ENCODE measurements at regions not wholly inside any gene's neighbourhood (a gene's known extent, or its start where the extent isn't known, plus 50 kb on each side); places are given as distances from the start of the nearest gene placed in this dataset.

DNA sequence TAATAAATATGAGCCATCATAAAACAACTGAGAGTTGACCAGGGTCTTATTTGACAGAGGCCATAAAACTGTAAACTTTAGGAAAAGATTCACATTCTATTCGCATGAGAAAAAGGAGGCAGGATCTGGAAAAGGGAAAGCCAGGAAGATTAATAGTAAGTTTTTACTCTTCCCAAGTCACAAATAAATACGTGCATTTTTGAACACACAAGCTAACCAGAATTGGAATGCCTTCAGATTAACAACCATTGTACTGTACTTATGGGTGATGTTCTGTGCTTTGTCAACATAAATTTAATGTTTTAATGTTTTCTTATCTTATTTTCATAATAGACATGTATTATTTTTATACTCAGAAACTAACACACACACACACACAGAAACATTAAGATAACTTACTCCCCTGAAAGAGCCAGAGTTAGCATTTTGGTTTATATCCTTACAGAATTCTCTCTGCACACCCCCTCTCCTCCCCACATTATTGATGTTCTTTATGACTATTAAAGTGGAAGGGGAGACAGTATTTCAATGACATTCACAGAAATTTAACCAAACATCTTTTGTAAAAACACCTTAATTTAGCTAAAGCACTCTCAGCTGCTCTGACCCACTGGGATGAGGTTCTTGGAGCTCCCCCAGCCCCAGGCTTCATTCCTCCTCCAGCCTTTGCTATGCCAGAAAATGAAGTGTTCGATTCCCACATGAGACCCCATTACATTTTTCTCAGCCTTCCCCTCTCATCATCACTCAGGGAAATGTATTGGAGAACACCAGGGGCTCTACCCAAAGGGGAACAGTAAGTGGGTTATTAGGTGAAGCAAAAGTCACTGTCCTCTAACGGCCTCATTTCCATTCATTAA lies 155.5 kb downstream of the ESM1 start:
- H3K36me3 ChIP-seq (ENCODE audit: insufficient read depth, low read length): no peaks in the 10 kb centered on the region
- no peaks in the 10 kb centered on the region for H3K9me2 ChIP-seq (ENCODE audit: insufficient read depth, low read length)
- H3K79me2 ChIP-seq (ENCODE audit: insufficient read depth, low read depth, low read length): no peaks in the 10 kb centered on the region
- no TSS peak for BruUV-seq (replicated peaks)
- no peak overlapping the region for H3K4me2 ChIP-seq (ENCODE audit: low read length)
- no peaks in the 10 kb centered on the region for H3K4me1 ChIP-seq (ENCODE audit: insufficient read depth, low read length, poor library complexity, severe bottlenecking)
- no peak overlapping the region for H3K27ac ChIP-seq (ENCODE audit: low read depth, low read length, poor library complexity, severe bottlenecking)
- no peak overlapping the region for H2AFZ ChIP-seq (ENCODE audit: low read length)
- intact Hi-C loops (cut with micrococcal nuclease; ENCODE audit: unreplicated experiment): no loop called here
- no peak for DNase-seq (ENCODE audit: low spot score)
- CTCF ChIA-PET (ENCODE audit: unreplicated experiment): no interaction called here
- POLR2A ChIA-PET: no interaction called here
- H3K4me3 ChIP-seq (ENCODE audit: low read depth, low read length, poor library complexity, severe bottlenecking): no peak overlapping the region
- no peaks in the 10 kb centered on the region for H3K9me3 ChIP-seq (ENCODE audit: low read length)
- H4K20me1 ChIP-seq (ENCODE audit: insufficient read depth, low read length): no peaks in the 10 kb centered on the region
- TF ChIP-seq, protein P1, sequence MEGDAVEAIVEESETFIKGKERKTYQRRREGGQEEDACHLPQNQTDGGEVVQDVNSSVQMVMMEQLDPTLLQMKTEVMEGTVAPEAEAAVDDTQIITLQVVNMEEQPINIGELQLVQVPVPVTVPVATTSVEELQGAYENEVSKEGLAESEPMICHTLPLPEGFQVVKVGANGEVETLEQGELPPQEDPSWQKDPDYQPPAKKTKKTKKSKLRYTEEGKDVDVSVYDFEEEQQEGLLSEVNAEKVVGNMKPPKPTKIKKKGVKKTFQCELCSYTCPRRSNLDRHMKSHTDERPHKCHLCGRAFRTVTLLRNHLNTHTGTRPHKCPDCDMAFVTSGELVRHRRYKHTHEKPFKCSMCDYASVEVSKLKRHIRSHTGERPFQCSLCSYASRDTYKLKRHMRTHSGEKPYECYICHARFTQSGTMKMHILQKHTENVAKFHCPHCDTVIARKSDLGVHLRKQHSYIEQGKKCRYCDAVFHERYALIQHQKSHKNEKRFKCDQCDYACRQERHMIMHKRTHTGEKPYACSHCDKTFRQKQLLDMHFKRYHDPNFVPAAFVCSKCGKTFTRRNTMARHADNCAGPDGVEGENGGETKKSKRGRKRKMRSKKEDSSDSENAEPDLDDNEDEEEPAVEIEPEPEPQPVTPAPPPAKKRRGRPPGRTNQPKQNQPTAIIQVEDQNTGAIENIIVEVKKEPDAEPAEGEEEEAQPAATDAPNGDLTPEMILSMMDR (conservative IDR thresholded peaks at IDR 0.05; ENCODE audit: low read length): no peak
- no peak for TF ChIP-seq EZH2phosphoT487 (IDR thresholded peaks at IDR 0.05; ENCODE audit: borderline replicate concordance, low read depth, low read length)

DNA sequence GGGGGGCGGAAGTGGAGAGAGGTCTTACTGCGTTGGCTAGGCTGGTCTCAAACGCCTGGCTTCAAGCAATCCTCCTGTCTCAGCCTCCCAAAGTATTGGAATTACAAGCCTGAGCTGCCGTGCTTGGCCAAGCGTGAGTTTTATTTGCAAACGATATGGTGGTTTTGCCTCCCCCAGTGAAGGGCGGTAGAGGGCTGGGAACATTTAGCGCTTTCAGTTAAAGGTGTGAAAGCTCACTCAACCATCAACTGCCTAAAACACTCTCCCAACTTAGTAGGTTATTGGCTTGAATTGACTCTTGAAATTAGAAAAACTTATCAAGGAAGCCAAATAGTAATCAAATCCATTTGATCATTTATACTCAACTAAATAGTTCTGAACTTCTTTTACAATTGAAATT lies 156.3 kb downstream of the ESM1 start:
- Histone ChIP-seq H2AFZ (ENCODE audit: low read length) (no peak overlapping the region), H3K27ac (ENCODE audit: low read depth, low read length, poor library complexity, severe bottlenecking) (no peak overlapping the region), H3K9me3 (ENCODE audit: low read length) (no peaks in the 10 kb centered on the region), H3K4me1 (ENCODE audit: insufficient read depth, low read length, poor library complexity, severe bottlenecking) (no peaks in the 10 kb centered on the region), H3K4me2 (ENCODE audit: low read length) (no peak overlapping the region), H3K79me2 (ENCODE audit: insufficient read depth, low read depth, low read length) (no peaks in the 10 kb centered on the region), H4K20me1 (ENCODE audit: insufficient read depth, low read length) (no peaks in the 10 kb centered on the region), H3K36me3 (ENCODE audit: insufficient read depth, low read length) (no peaks in the 10 kb centered on the region), H3K9me2 (ENCODE audit: insufficient read depth, low read length) (no peaks in the 10 kb centered on the region), H3K4me3 (ENCODE audit: low read depth, low read length, poor library complexity, severe bottlenecking) (no peak overlapping the region)
- BruUV-seq (replicated peaks): no TSS peak
- no peak for DNase-seq (ENCODE audit: low spot score)
- TF ChIP-seq, protein P1 (conservative IDR thresholded peaks at IDR 0.05; ENCODE audit: low read length): no peak
- ChIA-PET POLR2A (interaction anchor here (1.0 kb wide), 1 partner anchor 16 kb away, joined by 3 read pairs; no protein-coding TSS in a partner anchor), CTCF (ENCODE audit: unreplicated experiment) (no interaction called here)
- intact Hi-C loops (cut with micrococcal nuclease; ENCODE audit: unreplicated experiment): no loop called here

GRCh38 chr5:54828151-54828550 lies 157.2 kb downstream of the ESM1 start:
- no peaks in the 10 kb centered on the region for H3K79me2 ChIP-seq (ENCODE audit: insufficient read depth, low read depth, low read length)
- no peaks in the 10 kb centered on the region for H3K9me3 ChIP-seq (ENCODE audit: low read length)
- POLR2A ChIA-PET: interaction anchor here (0.6 to 1.0 kb wide), 2 partner anchors 17 to 298 kb away, joined by 3 to 4 read pairs; no protein-coding TSS in a partner anchor
- H2AFZ ChIP-seq (ENCODE audit: low read length): no peak overlapping the region
- BruUV-seq (replicated peaks): no TSS peak
- CTCF ChIA-PET (ENCODE audit: unreplicated experiment): no interaction called here
- H3K27ac ChIP-seq (ENCODE audit: low read depth, low read length, poor library complexity, severe bottlenecking): no peak overlapping the region
- no peak overlapping the region for H3K4me3 ChIP-seq (ENCODE audit: low read depth, low read length, poor library complexity, severe bottlenecking)
- H3K36me3 ChIP-seq (ENCODE audit: insufficient read depth, low read length): no peaks in the 10 kb centered on the region
- intact Hi-C loops (cut with micrococcal nuclease; ENCODE audit: unreplicated experiment): no loop called here
- no peak overlapping the region for H3K4me2 ChIP-seq (ENCODE audit: low read length)
- no peaks in the 10 kb centered on the region for H4K20me1 ChIP-seq (ENCODE audit: insufficient read depth, low read length)
- TF ChIP-seq, protein P1 (conservative IDR thresholded peaks at IDR 0.05; ENCODE audit: low read length): no peak
- no peak for TF ChIP-seq EZH2phosphoT487 (IDR thresholded peaks at IDR 0.05; ENCODE audit: borderline replicate concordance, low read depth, low read length)
- H3K9me2 ChIP-seq (ENCODE audit: insufficient read depth, low read length): no peaks in the 10 kb centered on the region
- no peak for DNase-seq (ENCODE audit: low spot score)
- no peaks in the 10 kb centered on the region for H3K4me1 ChIP-seq (ENCODE audit: insufficient read depth, low read length, poor library complexity, severe bottlenecking)
